Liver (tissue), 8 donors: ENCODE measurements at regions not wholly inside any gene's neighbourhood (a gene's known extent, or its start where the extent isn't known, plus 50 kb on each side); places are given as distances from the start of the nearest gene placed in this dataset.

ENCODE experiments used
- DNase-seq: peaks from one replicate; pipeline ENCODE4 v3.0.0-alpha.2; 2017; ENCODE audit warnings: low spot score
- H3K27ac ChIP-seq, 2 donors: one replicate each; pipeline ENCODE4 v1.7.0; 2013; ENCODE audit warnings: inconsistent platforms in 2 of 2, low read length in 2 of 2, control low read depth in 1 of 2, low read depth in 1 of 2, mild to moderate bottlenecking in 1 of 2
- H3K27me3 ChIP-seq, 4 donors: one replicate each; pipeline versions ENCODE4 v1.6.1 to v1.7.0; 2013; ENCODE audit warnings: low read length in 3 of 4, inconsistent platforms in 1 of 4, mild to moderate bottlenecking in 1 of 4, moderate library complexity in 1 of 4; ENCODE audit not compliant: control insufficient read depth in 4 of 4, insufficient read depth in 4 of 4
- H3K36me3 ChIP-seq, 4 donors: one replicate each; pipeline versions ENCODE4 v1.6.1 to v1.7.0; 2013; ENCODE audit warnings: low read length in 3 of 4, mild to moderate bottlenecking in 3 of 4, low read depth in 1 of 4, moderate library complexity in 1 of 4; ENCODE audit not compliant: control insufficient read depth in 4 of 4, insufficient read depth in 3 of 4
- H3K4me1 ChIP-seq, 4 donors: one replicate each; pipeline versions ENCODE4 v1.6.1 to v1.7.0; 2013; ENCODE audit warnings: low read length in 3 of 4, mild to moderate bottlenecking in 3 of 4, moderate library complexity in 1 of 4; ENCODE audit not compliant: control insufficient read depth in 4 of 4, insufficient read depth in 4 of 4
- H3K4me3 ChIP-seq, 3 donors: one replicate each; pipeline versions ENCODE4 v1.6.1 to v1.7.0; 2013; ENCODE audit warnings: low read length in 3 of 3, control low read depth in 1 of 3, low read depth in 1 of 3, mild to moderate bottlenecking in 1 of 3
- H3K9ac ChIP-seq, 2 donors: one replicate each; pipeline ENCODE4 v1.7.0; 2013; ENCODE audit warnings: low read length in 2 of 2, mild to moderate bottlenecking in 2 of 2, moderate library complexity in 2 of 2, control low read depth in 1 of 2, low read depth in 1 of 2
- H3K9me3 ChIP-seq, 4 donors: one replicate each; pipeline versions ENCODE4 v1.6.1 to v1.7.0; 2013; ENCODE audit warnings: low read length in 3 of 4; ENCODE audit not compliant: control insufficient read depth in 4 of 4
- ATF3 ChIP-seq: IDR thresholded peaks from 2 replicates; pipeline ENCODE4 v1.6.1; 2016; ENCODE audit warnings: antibody characterized with exemption
- CTCF ChIP-seq: fragments of 150-350 bp; IDR thresholded peaks from 2 replicates; pipeline ENCODE4 v1.5.1; 2017; ENCODE audit warnings: improper control_type of control experiment, low read depth, low read length; ENCODE audit not compliant: missing input control
- FOXA1 ChIP-seq: IDR thresholded peaks from 2 replicates; pipeline ENCODE4 v1.6.1; 2016; ENCODE audit warnings: antibody characterized with exemption
- FOXA2 ChIP-seq: IDR thresholded peaks from 2 replicates; pipeline ENCODE4 v1.6.1; 2016; ENCODE audit warnings: antibody characterized with exemption
- GABPA ChIP-seq, 2 donors: IDR thresholded peaks in 1 of 2; conservative IDR thresholded peaks in 1 of 2; 2 replicates each; pipeline ENCODE4 v1.6.1; 2016; ENCODE audit warnings: antibody characterized with exemption in 2 of 2, mild to moderate bottlenecking in 1 of 2, moderate library complexity in 1 of 2
- HNF4A ChIP-seq, 2 donors: conservative IDR thresholded peaks; 2 replicates each; pipeline ENCODE4 v1.6.1; 2016; ENCODE audit warnings: antibody characterized with exemption in 2 of 2, mild to moderate bottlenecking in 2 of 2
- HNF4G ChIP-seq: IDR thresholded peaks from 2 replicates; pipeline ENCODE4 v1.6.1; 2016; ENCODE audit warnings: antibody characterized with exemption
- JUND ChIP-seq, 2 donors: IDR thresholded peaks; 2 replicates each; pipeline ENCODE4 v1.6.1; 2016; ENCODE audit warnings: antibody characterized with exemption in 2 of 2
- MAX ChIP-seq: IDR thresholded peaks from 2 replicates; pipeline ENCODE4 v1.6.1; 2016; ENCODE audit warnings: antibody characterized with exemption
- NR2F2 ChIP-seq: IDR thresholded peaks from 2 replicates; pipeline ENCODE4 v1.6.1; 2016; ENCODE audit warnings: antibody characterized with exemption
- RAD21 ChIP-seq, 2 donors: IDR thresholded peaks; 2 replicates each; pipeline ENCODE4 v1.6.1; 2016; ENCODE audit warnings: antibody characterized with exemption in 2 of 2, mild to moderate bottlenecking in 2 of 2
- RXRA ChIP-seq, 2 donors: IDR thresholded peaks; 2 replicates each; pipeline ENCODE4 v1.6.1; 2017 to 2018; ENCODE audit warnings: antibody characterized with exemption in 2 of 2, mild to moderate bottlenecking in 1 of 2
- SP1 ChIP-seq: IDR thresholded peaks from 2 replicates; pipeline ENCODE4 v1.6.1; 2018; ENCODE audit warnings: antibody characterized with exemption, mild to moderate bottlenecking
- TAF1 ChIP-seq: conservative IDR thresholded peaks from 2 replicates; pipeline ENCODE4 v1.6.1; 2016; ENCODE audit warnings: antibody characterized with exemption, mild to moderate bottlenecking
- YY1 ChIP-seq: IDR thresholded peaks from 2 replicates; pipeline ENCODE4 v1.6.1; 2016; ENCODE audit warnings: antibody characterized with exemption, mild to moderate bottlenecking
- WGBS: extraction: QIAGEN DNeasy Blood & Tissue Kit; methylation state at CpG from one replicate; pipeline ENCODE4 v1.1.7; 2013; 5-methylcytosine and 5-hydroxymethylcytosine counted together
- TF ChIP-seq, protein P1 (sequence below): IDR thresholded peaks from 2 replicates; pipeline ENCODE4 v1.6.1; 2016; ENCODE audit warnings: antibody characterized with exemption, mild to moderate bottlenecking
- TF ChIP-seq, protein P2 (sequence below): IDR thresholded peaks from 2 replicates; pipeline ENCODE4 v1.6.1; 2016; ENCODE audit warnings: antibody characterized with exemption
- donor health status: healthy.
- donor health status: healthy.
- donor health status: healthy.
- donor health status: healthy.
- donor health status: healthy.

DNA sequence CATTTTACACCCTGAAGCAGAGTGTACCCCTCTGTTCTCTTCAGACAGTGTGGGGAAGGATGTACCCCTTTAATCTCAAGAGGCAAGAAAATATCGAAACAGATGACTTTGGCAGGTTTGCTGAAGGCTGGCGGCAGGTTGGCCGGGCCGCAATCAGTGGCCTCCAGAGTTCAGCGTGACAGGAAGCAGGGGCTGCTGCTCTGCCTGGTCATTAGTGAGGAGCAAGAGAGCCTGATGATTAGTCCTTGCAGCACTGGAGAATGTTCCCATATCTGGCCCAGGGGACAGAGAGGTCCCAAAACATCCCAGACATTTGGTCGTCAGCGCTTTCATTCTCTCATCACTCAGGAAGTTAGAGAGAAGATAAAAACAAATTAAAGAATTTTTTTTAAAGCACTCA lies 352.8 kb downstream of the SPRY1 start:
- Histone ChIP-seq H3K4me3 (no peak overlapping the region), H3K9me3 (no peaks in the 10 kb centered on the region), H3K4me1 (peaks cover 0 to 3% (median 0%) of the 10 kb centered on the region in 4 donors), H3K27me3 (no peaks in the 10 kb centered on the region), H3K36me3 (no peaks in the 10 kb centered on the region), H3K27ac (peak overlapping the region in 1 of 2 donors; percentile 54), H3K9ac (no peak overlapping the region)
- no peak for DNase-seq
- WGBS: 69% methylated on average over 7 of the region's 7 CpGs
- no peak for TF ChIP-seq CTCF
- TF ChIP-seq HNF4G: no peak
- TF ChIP-seq JUND (IDR thresholded peaks at IDR 0.05): no peak
- TF ChIP-seq ATF3: no peak
- TF ChIP-seq SP1: peak; percentile 53
- no peak for TF ChIP-seq FOXA1
- TF ChIP-seq RAD21 (IDR thresholded peaks at IDR 0.05): peak; percentile 26 to 34
- no peak for TF ChIP-seq TAF1
- TF ChIP-seq, protein P1, sequence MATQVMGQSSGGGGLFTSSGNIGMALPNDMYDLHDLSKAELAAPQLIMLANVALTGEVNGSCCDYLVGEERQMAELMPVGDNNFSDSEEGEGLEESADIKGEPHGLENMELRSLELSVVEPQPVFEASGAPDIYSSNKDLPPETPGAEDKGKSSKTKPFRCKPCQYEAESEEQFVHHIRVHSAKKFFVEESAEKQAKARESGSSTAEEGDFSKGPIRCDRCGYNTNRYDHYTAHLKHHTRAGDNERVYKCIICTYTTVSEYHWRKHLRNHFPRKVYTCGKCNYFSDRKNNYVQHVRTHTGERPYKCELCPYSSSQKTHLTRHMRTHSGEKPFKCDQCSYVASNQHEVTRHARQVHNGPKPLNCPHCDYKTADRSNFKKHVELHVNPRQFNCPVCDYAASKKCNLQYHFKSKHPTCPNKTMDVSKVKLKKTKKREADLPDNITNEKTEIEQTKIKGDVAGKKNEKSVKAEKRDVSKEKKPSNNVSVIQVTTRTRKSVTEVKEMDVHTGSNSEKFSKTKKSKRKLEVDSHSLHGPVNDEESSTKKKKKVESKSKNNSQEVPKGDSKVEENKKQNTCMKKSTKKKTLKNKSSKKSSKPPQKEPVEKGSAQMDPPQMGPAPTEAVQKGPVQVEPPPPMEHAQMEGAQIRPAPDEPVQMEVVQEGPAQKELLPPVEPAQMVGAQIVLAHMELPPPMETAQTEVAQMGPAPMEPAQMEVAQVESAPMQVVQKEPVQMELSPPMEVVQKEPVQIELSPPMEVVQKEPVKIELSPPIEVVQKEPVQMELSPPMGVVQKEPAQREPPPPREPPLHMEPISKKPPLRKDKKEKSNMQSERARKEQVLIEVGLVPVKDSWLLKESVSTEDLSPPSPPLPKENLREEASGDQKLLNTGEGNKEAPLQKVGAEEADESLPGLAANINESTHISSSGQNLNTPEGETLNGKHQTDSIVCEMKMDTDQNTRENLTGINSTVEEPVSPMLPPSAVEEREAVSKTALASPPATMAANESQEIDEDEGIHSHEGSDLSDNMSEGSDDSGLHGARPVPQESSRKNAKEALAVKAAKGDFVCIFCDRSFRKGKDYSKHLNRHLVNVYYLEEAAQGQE: no peak
- no peak for TF ChIP-seq HNF4A (conservative IDR thresholded peaks at IDR 0.05)
- TF ChIP-seq, protein P2, sequence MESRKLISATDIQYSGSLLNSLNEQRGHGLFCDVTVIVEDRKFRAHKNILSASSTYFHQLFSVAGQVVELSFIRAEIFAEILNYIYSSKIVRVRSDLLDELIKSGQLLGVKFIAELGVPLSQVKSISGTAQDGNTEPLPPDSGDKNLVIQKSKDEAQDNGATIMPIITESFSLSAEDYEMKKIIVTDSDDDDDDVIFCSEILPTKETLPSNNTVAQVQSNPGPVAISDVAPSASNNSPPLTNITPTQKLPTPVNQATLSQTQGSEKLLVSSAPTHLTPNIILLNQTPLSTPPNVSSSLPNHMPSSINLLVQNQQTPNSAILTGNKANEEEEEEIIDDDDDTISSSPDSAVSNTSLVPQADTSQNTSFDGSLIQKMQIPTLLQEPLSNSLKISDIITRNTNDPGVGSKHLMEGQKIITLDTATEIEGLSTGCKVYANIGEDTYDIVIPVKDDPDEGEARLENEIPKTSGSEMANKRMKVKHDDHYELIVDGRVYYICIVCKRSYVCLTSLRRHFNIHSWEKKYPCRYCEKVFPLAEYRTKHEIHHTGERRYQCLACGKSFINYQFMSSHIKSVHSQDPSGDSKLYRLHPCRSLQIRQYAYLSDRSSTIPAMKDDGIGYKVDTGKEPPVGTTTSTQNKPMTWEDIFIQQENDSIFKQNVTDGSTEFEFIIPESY: no peak
- peak; percentile 87 for TF ChIP-seq NR2F2
- TF ChIP-seq RXRA (IDR thresholded peaks at IDR 0.05): peak; percentile 36 to 40
- TF ChIP-seq GABPA (IDR thresholded peaks at IDR 0.05 in 1 of 2, conservative IDR thresholded peaks at IDR 0.05 in 1 of 2): no peak
- TF ChIP-seq MAX: no peak

DNA sequence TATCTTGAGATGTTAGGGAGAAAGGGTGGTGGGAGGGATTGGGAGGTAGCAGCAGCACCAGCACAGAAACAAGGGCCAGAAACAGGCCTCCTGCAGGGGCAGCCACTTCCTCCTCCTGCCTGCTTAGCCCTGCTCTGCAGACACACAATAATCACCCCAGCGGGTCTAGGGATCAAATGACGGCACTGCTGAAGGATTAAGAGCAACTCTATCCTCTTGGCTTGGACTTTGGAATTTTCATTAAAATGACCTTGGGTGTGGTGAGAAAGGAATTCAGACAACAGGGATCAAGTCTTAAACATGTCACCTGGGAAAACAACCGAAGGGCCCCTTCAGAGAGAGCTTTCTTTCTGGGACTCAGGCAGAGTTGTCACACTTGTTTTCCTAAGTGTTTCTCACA lies 353.4 kb downstream of the SPRY1 start:
- Histone ChIP-seq H3K4me3 (no peak overlapping the region), H3K9me3 (no peaks in the 10 kb centered on the region), H3K9ac (no peak overlapping the region), H3K36me3 (no peaks in the 10 kb centered on the region), H3K27ac (peak overlapping the region; percentile 26 to 32), H3K27me3 (no peaks in the 10 kb centered on the region), H3K4me1 (peaks cover 0 to under 1% (median 0%) of the 10 kb centered on the region in 4 donors)
- DNase-seq: no peak
- TF ChIP-seq NR2F2 (no peak), SP1 (no peak), TAF1 (no peak), RAD21 (IDR thresholded peaks at IDR 0.05) (no peak), FOXA1 (no peak), YY1 (no peak), FOXA2 (no peak)
- TF ChIP-seq, protein P2: no peak
- 73% methylated on average over 3 of the region's 3 CpGs for WGBS
